GM12891 (cell line): ENCODE measurements at regions not wholly inside any gene's neighbourhood (a gene's known extent, or its start where the extent isn't known, plus 50 kb on each side); places are given as distances from the start of the nearest gene placed in this dataset.

Experiments
- PAX5 ChIP-seq: IDR thresholded peaks from 2 replicates; pipeline ENCODE4 v1.6.1; 2011; ENCODE audit warnings: low read length, moderate library complexity, mild to moderate bottlenecking; ENCODE audit not compliant: insufficient read depth, severe bottlenecking
- POLR2A ChIP-seq: IDR thresholded peaks from 2 replicates; pipeline ENCODE4 v1.6.1; 2011; ENCODE audit warnings: low read depth, low read length, control low read depth
- POLR2AphosphoS5 ChIP-seq: IDR thresholded peaks from 2 replicates; pipeline ENCODE4 v1.6.1; 2011; ENCODE audit warnings: low read depth, low read length, control low read depth
- SPI1 ChIP-seq: IDR thresholded peaks from 2 replicates; pipeline ENCODE4 v1.6.1; 2011; ENCODE audit warnings: low read depth, low read length, control low read depth
- TAF1 ChIP-seq: IDR thresholded peaks from 2 replicates; pipeline ENCODE4 v1.6.1; 2011; ENCODE audit warnings: low read depth, low read length, control low read depth

DNA sequence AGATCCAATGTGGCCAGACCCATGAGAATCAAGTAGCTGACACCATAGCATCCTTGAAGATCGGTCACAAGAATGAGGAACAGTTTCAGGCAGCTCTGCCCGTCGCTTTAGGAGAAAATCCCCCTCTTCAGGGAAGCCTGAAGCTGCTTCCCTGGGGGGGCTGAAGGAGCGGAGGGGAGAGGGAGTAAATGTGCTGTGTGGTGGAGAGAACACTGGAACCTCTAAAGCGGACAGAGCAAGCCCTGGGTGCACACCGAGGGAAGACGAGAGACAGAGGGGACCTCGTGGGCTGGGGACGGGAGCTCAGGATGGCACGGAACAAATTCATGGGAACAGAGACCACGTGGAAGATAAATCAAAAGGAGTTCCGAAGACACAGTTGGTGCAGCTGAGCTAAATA, 154.3 kb downstream of the NDUFA10 start:
- no peak for TF ChIP-seq SPI1
- no peak for TF ChIP-seq POLR2AphosphoS5
- no peak for TF ChIP-seq POLR2A
- no peak for TF ChIP-seq TAF1
- no peak for TF ChIP-seq PAX5
